HepG2 (cell line): ENCODE measurements at regions not wholly inside any gene's neighbourhood (a gene's known extent, or its start where the extent isn't known, plus 50 kb on each side); places are given as distances from the start of the nearest gene placed in this dataset.

Experiments used
- ATAC-seq: fragments of 200-7000 bp; cut with Tn5 transposase; 3 replicates; pipeline ENCODE4 v1.9.1; 2020; ENCODE audit warnings: mild to moderate bottlenecking, moderate library complexity
- BruUV-seq: library from RNA; stranded (reverse); fragments of 400-500 nt; replicated peaks from 2 replicates; lab custom pipeline; 2021; lab: Mats Ljungman, UMichigan
- CTCF ChIA-PET: fragments of 300-600 bp; formaldehyde crosslinking; extraction: SDS; loops from one replicate; lab custom pipeline; 2021; ENCODE audit warnings: low total read pairs, inconsistent platforms, low intra/inter-chr PET ratio; lab: Yijun Ruan, JAX
- POLR2A ChIA-PET: fragments of 350-600 bp; sonication (Branson Sonifier 250); formaldehyde crosslinking; loops from one replicate; lab custom pipeline; 2020; ENCODE audit warnings: antibody characterized with exemption, inconsistent platforms; lab: Yijun Ruan, JAX
- DNase-seq: peaks from one replicate; pipeline ENCODE4 v3.0.0-alpha.2; 2015; ENCODE audit warnings: low spot score
- FAIRE-seq: peaks from 3 replicates; lab custom pipeline; 2011; peaks lifted over from hg19 to GRCh38; lab: Jason Lieb, UNC
- H2AFZ ChIP-seq: one replicate; pipeline ENCODE4 v1.6.1; 2011; ENCODE audit warnings: low read length, inconsistent platforms
- H3K27ac ChIP-seq: fragments of 300-600 bp; 3 replicates; pipeline ENCODE4 v1.8.0; 2011; ENCODE audit warnings: mixed run types, mild to moderate bottlenecking, mixed read lengths, low read length, inconsistent platforms; ENCODE audit not compliant: insufficient read depth; ENCODE audit errors: extremely low read length
- H3K27me3 ChIP-seq, 2 experiments: fragments of 200-600 bp in 1 of 2; 2 replicates in 1 of 2; 3 replicates in 1 of 2; pipeline versions ENCODE4 v1.6.0 to v1.8.0; 2011; ENCODE audit warnings: low read length in 2 of 2, mild to moderate bottlenecking in 2 of 2, moderate library complexity in 2 of 2, inconsistent platforms in 1 of 2; ENCODE audit not compliant: insufficient read depth in 2 of 2, control insufficient read depth in 1 of 2
- H3K36me3 ChIP-seq, 2 experiments: fragments of 200-600 bp in 1 of 2; replicated peaks in 1 of 2; 2 replicates in 1 of 2; 3 replicates in 1 of 2; pipeline versions ENCODE4 v1.5.1 to v1.8.0; 2011; ENCODE audit warnings: low read length in 2 of 2, inconsistent platforms in 1 of 2; ENCODE audit not compliant: insufficient read depth in 2 of 2, control insufficient read depth in 1 of 2
- H3K4me1 ChIP-seq: 2 replicates; pipeline ENCODE4 v1.5.1; 2012; ENCODE audit warnings: low read length, inconsistent platforms; ENCODE audit not compliant: insufficient read depth
- H3K4me2 ChIP-seq: 2 replicates; pipeline ENCODE4 v1.6.0; 2011; ENCODE audit warnings: low read depth, low read length, inconsistent platforms
- H3K4me3 ChIP-seq, 3 experiments: fragments of 200-600 bp in 1 of 3; sonication (generic), shearing (Covaris generic) in 1 of 3; replicated peaks in 1 of 3; 2 replicates each; pipeline ENCODE4 v1.5.1; 2011 to 2016; ENCODE audit warnings: low read length in 3 of 3, inconsistent platforms in 2 of 3, low read depth in 2 of 3, mild to moderate bottlenecking in 2 of 3, control low read depth in 1 of 3, mixed read lengths in 1 of 3; ENCODE audit not compliant: insufficient read depth in 1 of 3
- H3K79me2 ChIP-seq: one replicate; pipeline ENCODE4 v1.6.1; 2011; ENCODE audit warnings: low read length, inconsistent platforms; ENCODE audit not compliant: insufficient read depth
- H3K9ac ChIP-seq: 2 replicates; pipeline ENCODE4 v1.6.0; 2011; ENCODE audit warnings: mild to moderate bottlenecking, low read depth, low read length, inconsistent platforms; ENCODE audit not compliant: insufficient read depth
- H3K9me3 ChIP-seq: 2 replicates; pipeline ENCODE4 v1.5.1; 2012; ENCODE audit warnings: mild to moderate bottlenecking, low read length
- H4K20me1 ChIP-seq: 2 replicates; pipeline ENCODE4 v1.6.0; 2011; ENCODE audit warnings: inconsistent platforms, mild to moderate bottlenecking, low read length, moderate library complexity; ENCODE audit not compliant: insufficient read depth
- ATF4 ChIP-seq, 2 experiments: fragments of 450-650 bp in 1 of 2; sonication (generic) in 1 of 2; formaldehyde crosslinking; IDR thresholded peaks; 2 replicates each; pipeline versions ENCODE4 v1.5.0 to v1.8.0; 2020 to 2022; ENCODE audit warnings: mild to moderate bottlenecking in 1 of 2, missing genetic modification reagents in 1 of 2
- CSRNP2 ChIP-seq: sonication (generic); formaldehyde crosslinking; conservative IDR thresholded peaks from 2 replicates; pipeline ENCODE4 v1.8.0; 2022; ENCODE audit warnings: low read depth, missing genetic modification reagents
- MBD4 ChIP-seq: IDR thresholded peaks from 2 replicates; pipeline ENCODE4 v1.6.1; 2012; ENCODE audit warnings: low read length, inconsistent platforms, borderline replicate concordance
- REXO4 ChIP-seq: sonication (generic); formaldehyde crosslinking; IDR thresholded peaks from 2 replicates; pipeline ENCODE4 v1.8.0; 2022; ENCODE audit warnings: missing genetic modification reagents, mild to moderate bottlenecking, borderline replicate concordance
- TAF1 ChIP-seq: sonication (generic); formaldehyde crosslinking; IDR thresholded peaks from 2 replicates; pipeline ENCODE4 v1.4.0; 2020; ENCODE audit warnings: missing genetic modification reagents
- TFAP4 ChIP-seq: sonication (generic); IDR thresholded peaks from 2 replicates; pipeline ENCODE4 v1.6.1; 2016; ENCODE audit warnings: low read depth, borderline replicate concordance
- ZBTB26 ChIP-seq: IDR thresholded peaks from 2 replicates; pipeline ENCODE4 v1.6.1; 2016; ENCODE audit warnings: missing compliant biosample characterization, missing genetic modification reagents, borderline replicate concordance
- ZNF264 ChIP-seq: sonication (generic); formaldehyde crosslinking; IDR thresholded peaks from 2 replicates; pipeline ENCODE4 v1.4.0; 2020; ENCODE audit warnings: missing genetic modification reagents
- ZNF282 ChIP-seq: fragments of 450-650 bp; IDR thresholded peaks from 2 replicates; pipeline ENCODE4 v1.6.1; 2018; ENCODE audit not compliant: partially characterized antibody
- ZNF33B ChIP-seq: sonication (generic); formaldehyde crosslinking; IDR thresholded peaks from 2 replicates; pipeline ENCODE4 v1.5.1; 2020; ENCODE audit warnings: mild to moderate bottlenecking, missing genetic modification reagents
- WGBS: methylation state at CpG from one replicate; pipeline ENCODE4 v1.1.6; 2017; ENCODE audit warnings: low lambda C conversion rate; 5-methylcytosine and 5-hydroxymethylcytosine counted together
- in situ Hi-C: cut with HindIII; loops from 2 replicates; pipeline ENCODE4 v1.10.0; 2017; ENCODE audit warnings: low pct_unique_long_range_greater_than_20kb; ENCODE audit not compliant: extremely low pct_ligation_motif_present
- intact Hi-C: fragments of 100-400 bp; cut with micrococcal nuclease; formaldehyde crosslinking; loops from one replicate; pipeline ENCODE4 v1.10.0; 2022; ENCODE audit not compliant: unreplicated experiment
- TF ChIP-seq, protein P1 (sequence below): sonication (generic); formaldehyde crosslinking; IDR thresholded peaks from 2 replicates; pipeline ENCODE4 v1.5.0; 2020; ENCODE audit warnings: mild to moderate bottlenecking, missing genetic modification reagents, borderline replicate concordance
- TF ChIP-seq, protein P2 (sequence below): sonication (generic); formaldehyde crosslinking; IDR thresholded peaks from 2 replicates; pipeline ENCODE4 v1.9.0; 2021; ENCODE audit warnings: mild to moderate bottlenecking, missing genetic modification reagents

DNA sequence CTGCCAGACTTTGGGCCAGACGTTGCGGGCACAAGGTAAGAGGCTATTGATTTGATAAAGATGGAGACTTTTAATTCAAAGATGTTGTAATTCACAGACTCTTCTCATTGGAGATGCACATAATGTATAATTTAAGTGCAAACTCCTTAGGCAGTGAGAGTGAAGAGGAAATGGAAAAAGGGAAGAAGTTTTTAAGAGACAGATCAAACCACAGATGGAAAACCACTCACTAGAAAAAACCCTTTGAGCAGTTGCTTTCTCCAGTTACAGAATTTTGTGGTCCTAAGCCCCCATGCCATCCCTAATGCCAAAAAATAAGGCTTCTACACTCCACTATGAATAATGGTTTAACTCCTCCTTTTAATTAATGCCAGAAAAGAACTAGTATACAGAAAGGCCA, 977.1 kb upstream of the PRKX start:
- BruUV-seq: no TSS peak
- WGBS: 3% methylated on average over 2 of the region's 2 CpGs
- intact Hi-C loops: no loop called here
- Histone ChIP-seq H3K4me3 (no peak overlapping the region), H3K9ac (no peak overlapping the region), H3K4me2 (no peak overlapping the region), H4K20me1 (no peaks in the 10 kb centered on the region), H2AFZ (no peak overlapping the region), H3K36me3 (no peaks in the 10 kb centered on the region), H3K4me1 (no peaks in the 10 kb centered on the region), H3K27ac (no peak overlapping the region), H3K9me3 (no peaks in the 10 kb centered on the region), H3K27me3 (no peaks in the 10 kb centered on the region), H3K79me2 (no peaks in the 10 kb centered on the region)
- ChIA-PET POLR2A (no interaction called here), CTCF (no interaction called here)
- in situ Hi-C loops: no loop called here
- ATAC-seq (no peak), FAIRE-seq (no peak), DNase-seq (no peak)
- TF ChIP-seq ZNF264 (CRISPR knock-in tag) (no peak), MBD4 (no peak), ATF4 (CRISPR knock-in tag; IDR thresholded peaks at IDR 0.05) (no peak), ZBTB26 (CRISPR knock-in tag) (no peak), TFAP4 (no peak), REXO4 (no peak), CSRNP2 (CRISPR knock-in tag) (no peak), ZNF282 (no peak), ZNF33B (CRISPR knock-in tag) (no peak), TAF1 (CRISPR knock-in tag) (no peak)
- TF ChIP-seq, protein P1, sequence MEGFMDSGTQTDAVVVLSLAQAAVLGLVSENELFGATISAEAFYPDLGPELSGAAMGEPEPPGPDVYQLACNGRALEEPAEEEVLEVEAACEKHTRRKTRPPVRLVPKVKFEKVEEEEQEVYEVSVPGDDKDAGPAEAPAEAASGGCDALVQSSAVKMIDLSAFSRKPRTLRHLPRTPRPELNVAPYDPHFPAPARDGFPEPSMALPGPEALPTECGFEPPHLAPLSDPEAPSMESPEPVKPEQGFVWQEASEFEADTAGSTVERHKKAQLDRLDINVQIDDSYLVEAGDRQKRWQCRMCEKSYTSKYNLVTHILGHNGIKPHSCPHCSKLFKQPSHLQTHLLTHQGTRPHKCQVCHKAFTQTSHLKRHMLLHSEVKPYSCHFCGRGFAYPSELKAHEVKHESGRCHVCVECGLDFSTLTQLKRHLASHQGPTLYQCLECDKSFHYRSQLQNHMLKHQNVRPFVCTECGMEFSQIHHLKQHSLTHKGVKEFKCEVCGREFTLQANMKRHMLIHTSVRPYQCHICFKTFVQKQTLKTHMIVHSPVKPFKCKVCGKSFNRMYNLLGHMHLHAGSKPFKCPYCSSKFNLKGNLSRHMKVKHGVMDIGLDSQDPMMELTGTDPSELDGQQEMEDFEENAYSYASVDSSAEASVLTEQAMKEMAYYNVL (CRISPR knock-in tag): no peak
- TF ChIP-seq, protein P2, sequence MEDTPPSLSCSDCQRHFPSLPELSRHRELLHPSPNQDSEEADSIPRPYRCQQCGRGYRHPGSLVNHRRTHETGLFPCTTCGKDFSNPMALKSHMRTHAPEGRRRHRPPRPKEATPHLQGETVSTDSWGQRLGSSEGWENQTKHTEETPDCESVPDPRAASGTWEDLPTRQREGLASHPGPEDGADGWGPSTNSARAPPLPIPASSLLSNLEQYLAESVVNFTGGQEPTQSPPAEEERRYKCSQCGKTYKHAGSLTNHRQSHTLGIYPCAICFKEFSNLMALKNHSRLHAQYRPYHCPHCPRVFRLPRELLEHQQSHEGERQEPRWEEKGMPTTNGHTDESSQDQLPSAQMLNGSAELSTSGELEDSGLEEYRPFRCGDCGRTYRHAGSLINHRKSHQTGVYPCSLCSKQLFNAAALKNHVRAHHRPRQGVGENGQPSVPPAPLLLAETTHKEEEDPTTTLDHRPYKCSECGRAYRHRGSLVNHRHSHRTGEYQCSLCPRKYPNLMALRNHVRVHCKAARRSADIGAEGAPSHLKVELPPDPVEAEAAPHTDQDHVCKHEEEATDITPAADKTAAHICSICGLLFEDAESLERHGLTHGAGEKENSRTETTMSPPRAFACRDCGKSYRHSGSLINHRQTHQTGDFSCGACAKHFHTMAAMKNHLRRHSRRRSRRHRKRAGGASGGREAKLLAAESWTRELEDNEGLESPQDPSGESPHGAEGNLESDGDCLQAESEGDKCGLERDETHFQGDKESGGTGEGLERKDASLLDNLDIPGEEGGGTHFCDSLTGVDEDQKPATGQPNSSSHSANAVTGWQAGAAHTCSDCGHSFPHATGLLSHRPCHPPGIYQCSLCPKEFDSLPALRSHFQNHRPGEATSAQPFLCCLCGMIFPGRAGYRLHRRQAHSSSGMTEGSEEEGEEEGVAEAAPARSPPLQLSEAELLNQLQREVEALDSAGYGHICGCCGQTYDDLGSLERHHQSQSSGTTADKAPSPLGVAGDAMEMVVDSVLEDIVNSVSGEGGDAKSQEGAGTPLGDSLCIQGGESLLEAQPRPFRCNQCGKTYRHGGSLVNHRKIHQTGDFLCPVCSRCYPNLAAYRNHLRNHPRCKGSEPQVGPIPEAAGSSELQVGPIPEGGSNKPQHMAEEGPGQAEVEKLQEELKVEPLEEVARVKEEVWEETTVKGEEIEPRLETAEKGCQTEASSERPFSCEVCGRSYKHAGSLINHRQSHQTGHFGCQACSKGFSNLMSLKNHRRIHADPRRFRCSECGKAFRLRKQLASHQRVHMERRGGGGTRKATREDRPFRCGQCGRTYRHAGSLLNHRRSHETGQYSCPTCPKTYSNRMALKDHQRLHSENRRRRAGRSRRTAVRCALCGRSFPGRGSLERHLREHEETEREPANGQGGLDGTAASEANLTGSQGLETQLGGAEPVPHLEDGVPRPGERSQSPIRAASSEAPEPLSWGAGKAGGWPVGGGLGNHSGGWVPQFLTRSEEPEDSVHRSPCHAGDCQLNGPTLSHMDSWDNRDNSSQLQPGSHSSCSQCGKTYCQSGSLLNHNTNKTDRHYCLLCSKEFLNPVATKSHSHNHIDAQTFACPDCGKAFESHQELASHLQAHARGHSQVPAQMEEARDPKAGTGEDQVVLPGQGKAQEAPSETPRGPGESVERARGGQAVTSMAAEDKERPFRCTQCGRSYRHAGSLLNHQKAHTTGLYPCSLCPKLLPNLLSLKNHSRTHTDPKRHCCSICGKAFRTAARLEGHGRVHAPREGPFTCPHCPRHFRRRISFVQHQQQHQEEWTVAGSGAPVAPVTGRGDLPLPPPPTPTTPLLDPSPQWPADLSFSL (CRISPR knock-in tag): no peak
